OCI-LY7 (cell line): ENCODE measurements at regions not wholly inside any gene's neighbourhood (a gene's known extent, or its start where the extent isn't known, plus 50 kb on each side); places are given as distances from the start of the nearest gene placed in this dataset.

Experiments used
- BruUV-seq: library from RNA; stranded (reverse); fragments of 400-500 nt; replicated peaks from 2 replicates; lab custom pipeline; 2021; lab: Mats Ljungman, UMichigan
- CTCF ChIA-PET: fragments of 300-600 bp; sonication (Branson Sonifier 250); formaldehyde crosslinking; loops from one replicate; lab custom pipeline; 2022; ENCODE audit warnings: antibody characterized with exemption; ENCODE audit not compliant: unreplicated experiment; lab: Charles Lee
- POLR2A ChIA-PET: fragments of 300-600 bp; sonication (Branson Sonifier 250); formaldehyde crosslinking; loops from one replicate; lab custom pipeline; 2022; ENCODE audit warnings: antibody characterized with exemption; lab: Charles Lee
- DNase-seq: peaks from one replicate; pipeline ENCODE4 v3.0.0-alpha.2; 2015; ENCODE audit warnings: low spot score
- H2AFZ ChIP-seq: fragments of 200-600 bp; sonication (generic), shearing (Covaris generic); 2 replicates; pipeline ENCODE4 v1.6.1; 2014; ENCODE audit warnings: mild to moderate bottlenecking, antibody characterized with exemption, low read length, moderate library complexity
- H3K27ac ChIP-seq: fragments of 200-600 bp; sonication (generic); 2 replicates; pipeline ENCODE4 v1.5.1; 2014; ENCODE audit warnings: mixed run types, low read depth, mild to moderate bottlenecking, moderate library complexity, low read length, inconsistent platforms; ENCODE audit not compliant: poor library complexity, severe bottlenecking
- H3K36me3 ChIP-seq: fragments of 200-600 bp; sonication (generic); 2 replicates; pipeline ENCODE4 v1.6.1; 2014; ENCODE audit warnings: mild to moderate bottlenecking, antibody characterized with exemption, low read length, moderate library complexity, mixed read lengths; ENCODE audit not compliant: insufficient read depth
- H3K4me1 ChIP-seq: fragments of 200-600 bp; sonication (generic); 2 replicates; pipeline ENCODE4 v1.5.1; 2014; ENCODE audit warnings: mild to moderate bottlenecking, low read length; ENCODE audit not compliant: insufficient read depth, poor library complexity, severe bottlenecking
- H3K4me2 ChIP-seq: fragments of 200-600 bp; sonication (generic); 2 replicates; pipeline ENCODE4 v1.6.1; 2014; ENCODE audit warnings: mild to moderate bottlenecking, low read length
- H3K4me3 ChIP-seq: fragments of 200-600 bp; sonication (generic); 2 replicates; pipeline ENCODE4 v1.5.1; 2014; ENCODE audit warnings: mild to moderate bottlenecking, low read depth, low read length; ENCODE audit not compliant: poor library complexity, severe bottlenecking
- H3K79me2 ChIP-seq: fragments of 200-600 bp; sonication (generic); 2 replicates; pipeline ENCODE4 v1.6.1; 2016; ENCODE audit warnings: low read depth, mild to moderate bottlenecking, low read length, moderate library complexity, mixed read lengths; ENCODE audit not compliant: insufficient read depth
- H3K9me2 ChIP-seq: fragments of 200-600 bp; sonication (generic); 2 replicates; pipeline ENCODE4 v1.6.1; 2016; ENCODE audit warnings: mild to moderate bottlenecking, low read length, mixed read lengths; ENCODE audit not compliant: insufficient read depth
- H3K9me3 ChIP-seq: fragments of 200-600 bp; sonication (generic); 2 replicates; pipeline ENCODE4 v1.6.1; 2014; ENCODE audit warnings: mild to moderate bottlenecking, mixed run types, low read length, mixed read lengths
- H4K20me1 ChIP-seq: fragments of 200-600 bp; sonication (generic); 2 replicates; pipeline ENCODE4 v1.6.1; 2014; ENCODE audit warnings: mild to moderate bottlenecking, antibody characterized with exemption, low read length, moderate library complexity, mixed read lengths; ENCODE audit not compliant: insufficient read depth
- EZH2phosphoT487 ChIP-seq: fragments of 200-600 bp; sonication (generic); IDR thresholded peaks from 2 replicates; pipeline ENCODE4 v1.6.1; 2018; ENCODE audit warnings: low read depth, borderline replicate concordance, mild to moderate bottlenecking, mixed run types, antibody characterized with exemption, low read length, moderate library complexity, mixed read lengths
- intact Hi-C: fragments of 100-400 bp; cut with micrococcal nuclease; formaldehyde crosslinking; loops from one replicate; pipeline ENCODE4 v1.10.0; 2022; ENCODE audit not compliant: unreplicated experiment
- TF ChIP-seq, protein P1 (sequence below): fragments of 200-600 bp; sonication (generic); conservative IDR thresholded peaks from 2 replicates; pipeline ENCODE4 v1.5.1; 2014; ENCODE audit warnings: mild to moderate bottlenecking, antibody characterized with exemption, low read length, moderate library complexity, mixed read lengths

DNA sequence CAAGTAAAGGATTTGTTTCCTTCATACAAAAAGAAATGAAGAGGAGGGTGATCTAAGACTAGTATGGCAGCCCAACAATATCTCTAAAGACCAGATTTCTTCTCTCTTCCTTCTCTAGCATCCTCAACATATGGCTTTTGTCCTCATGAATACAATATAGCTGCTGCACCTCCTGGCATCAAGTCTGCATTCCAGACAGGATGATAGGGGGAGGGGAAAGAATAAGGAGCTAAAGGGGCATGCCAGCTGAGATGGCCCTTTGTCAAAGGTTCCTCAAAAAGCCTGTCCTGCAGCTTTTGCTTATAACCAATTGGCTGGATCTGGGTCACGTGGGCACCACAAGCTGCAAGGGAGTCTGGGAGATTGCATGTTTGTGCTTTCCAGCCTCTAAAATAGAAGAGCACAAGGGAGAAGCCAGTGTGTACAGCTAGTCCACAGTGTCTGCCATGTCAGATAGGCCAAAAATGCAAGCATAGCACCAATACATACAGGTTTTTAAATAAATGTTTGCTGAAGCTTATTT, 132.6 kb downstream of the BCOR start:
- intact Hi-C loops: no loop called here
- Histone ChIP-seq H2AFZ (no peak overlapping the region), H3K4me1 (no peaks in the 10 kb centered on the region), H3K9me2 (no peaks in the 10 kb centered on the region), H3K27ac (no peak overlapping the region), H3K36me3 (no peaks in the 10 kb centered on the region; the same call in 1 of the 2 replicates), H3K9me3 (no peaks in the 10 kb centered on the region), H4K20me1 (no peaks in the 10 kb centered on the region), H3K4me3 (no peak overlapping the region), H3K79me2 (no peaks in the 10 kb centered on the region), H3K4me2 (no peak overlapping the region)
- no TSS peak for BruUV-seq
- DNase-seq: no peak
- ChIA-PET CTCF (no interaction called here), POLR2A (no interaction called here)
- TF ChIP-seq EZH2phosphoT487: no peak

DNA sequence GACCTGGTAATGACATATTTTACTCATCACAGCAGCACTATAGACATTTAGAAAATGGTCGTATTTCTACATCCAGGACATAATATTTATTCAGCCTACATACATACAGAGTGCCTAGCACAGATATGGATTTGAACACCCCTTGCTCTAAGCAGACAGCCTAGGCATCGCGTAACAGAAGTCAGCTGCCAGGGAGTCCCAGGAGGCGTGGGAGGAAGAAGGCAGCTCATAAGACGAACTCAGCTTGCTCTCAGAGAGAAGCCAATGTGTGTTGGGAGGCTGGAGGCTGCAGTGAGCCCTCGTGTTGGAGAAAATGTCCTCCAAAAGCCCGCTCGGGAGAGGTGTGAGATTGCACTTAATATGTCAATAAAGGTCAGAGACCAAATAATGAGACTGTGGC, 131.6 kb downstream of the BCOR start:
- POLR2A ChIA-PET: no interaction called here

DNA sequence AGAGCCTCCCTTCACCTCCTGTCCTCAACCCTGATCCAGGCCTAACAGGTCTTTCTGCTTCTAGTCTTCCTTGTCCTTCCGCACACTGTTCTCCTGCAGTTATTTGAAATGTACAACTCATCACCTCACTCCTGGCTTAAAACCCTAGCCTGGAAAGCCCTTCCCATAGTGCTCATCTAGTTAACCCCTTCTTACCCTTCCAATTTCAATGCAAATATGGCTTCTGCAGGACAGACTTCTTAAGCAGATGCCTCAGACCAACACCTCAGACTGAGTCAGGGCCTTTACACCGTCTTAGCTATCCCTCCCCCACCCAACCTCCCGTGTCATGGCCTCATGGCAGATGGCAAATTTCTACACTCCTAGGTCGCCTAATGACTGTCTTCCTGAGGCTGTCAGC, 130.4 kb downstream of the BCOR start:
- no peaks in the 10 kb centered on the region for H3K79me2 ChIP-seq
- DNase-seq: no peak
- BruUV-seq: no TSS peak
- ChIA-PET CTCF (no interaction called here), POLR2A (no interaction called here)
- no peaks in the 10 kb centered on the region for H4K20me1 ChIP-seq
- H3K4me1 ChIP-seq: no peaks in the 10 kb centered on the region
- intact Hi-C loops: no loop called here
- no peak overlapping the region for H3K4me2 ChIP-seq
- H3K27ac ChIP-seq: no peak overlapping the region
- TF ChIP-seq, protein P1, sequence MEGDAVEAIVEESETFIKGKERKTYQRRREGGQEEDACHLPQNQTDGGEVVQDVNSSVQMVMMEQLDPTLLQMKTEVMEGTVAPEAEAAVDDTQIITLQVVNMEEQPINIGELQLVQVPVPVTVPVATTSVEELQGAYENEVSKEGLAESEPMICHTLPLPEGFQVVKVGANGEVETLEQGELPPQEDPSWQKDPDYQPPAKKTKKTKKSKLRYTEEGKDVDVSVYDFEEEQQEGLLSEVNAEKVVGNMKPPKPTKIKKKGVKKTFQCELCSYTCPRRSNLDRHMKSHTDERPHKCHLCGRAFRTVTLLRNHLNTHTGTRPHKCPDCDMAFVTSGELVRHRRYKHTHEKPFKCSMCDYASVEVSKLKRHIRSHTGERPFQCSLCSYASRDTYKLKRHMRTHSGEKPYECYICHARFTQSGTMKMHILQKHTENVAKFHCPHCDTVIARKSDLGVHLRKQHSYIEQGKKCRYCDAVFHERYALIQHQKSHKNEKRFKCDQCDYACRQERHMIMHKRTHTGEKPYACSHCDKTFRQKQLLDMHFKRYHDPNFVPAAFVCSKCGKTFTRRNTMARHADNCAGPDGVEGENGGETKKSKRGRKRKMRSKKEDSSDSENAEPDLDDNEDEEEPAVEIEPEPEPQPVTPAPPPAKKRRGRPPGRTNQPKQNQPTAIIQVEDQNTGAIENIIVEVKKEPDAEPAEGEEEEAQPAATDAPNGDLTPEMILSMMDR: no peak
- no peak for TF ChIP-seq EZH2phosphoT487
- no peak overlapping the region for H3K4me3 ChIP-seq
- H3K9me3 ChIP-seq: 0 out of 2 replicates have a peak, but pooled peaks cover 4% of the 10 kb centered on the region
- no peaks in the 10 kb centered on the region; the same call in 1 of the 2 replicates for H3K36me3 ChIP-seq
- H2AFZ ChIP-seq: no peak overlapping the region
- no peaks in the 10 kb centered on the region for H3K9me2 ChIP-seq

More for the DNA sequence above, 131.6 kb downstream of the BCOR start:
- Histone ChIP-seq H3K79me2 (no peaks in the 10 kb centered on the region), H2AFZ (no peak overlapping the region), H3K9me2 (no peaks in the 10 kb centered on the region), H3K4me1 (no peaks in the 10 kb centered on the region), H3K9me3 (0 out of 2 replicates have a peak, but pooled peaks cover 2% of the 10 kb centered on the region), H3K36me3 (no peaks in the 10 kb centered on the region; the same call in 1 of the 2 replicates), H4K20me1 (no peaks in the 10 kb centered on the region), H3K4me3 (no peak overlapping the region), H3K4me2 (no peak overlapping the region), H3K27ac (no peak overlapping the region)
- BruUV-seq: no TSS peak
- no peak for DNase-seq
- intact Hi-C loops: no loop called here
- TF ChIP-seq, protein P1: no peak
- no peak for TF ChIP-seq EZH2phosphoT487
- CTCF ChIA-PET: no interaction called here
